HepG2 (cell line): ENCODE measurements at regions not wholly inside any gene's neighbourhood (a gene's known extent, or its start where the extent isn't known, plus 50 kb on each side); places are given as distances from the start of the nearest gene placed in this dataset.

Experiments
- ATAC-seq: fragments of 200-7000 bp; cut with Tn5 transposase; 3 replicates; pipeline ENCODE4 v1.9.1; 2020; ENCODE audit warnings: mild to moderate bottlenecking, moderate library complexity
- BruUV-seq: library from RNA; stranded (reverse); fragments of 400-500 nt; replicated peaks from 2 replicates; lab custom pipeline; 2021; lab: Mats Ljungman, UMichigan
- CTCF ChIA-PET: fragments of 300-600 bp; formaldehyde crosslinking; extraction: SDS; loops from one replicate; lab custom pipeline; 2021; ENCODE audit warnings: low total read pairs, inconsistent platforms, low intra/inter-chr PET ratio; lab: Yijun Ruan, JAX
- POLR2A ChIA-PET: fragments of 350-600 bp; sonication (Branson Sonifier 250); formaldehyde crosslinking; loops from one replicate; lab custom pipeline; 2020; ENCODE audit warnings: antibody characterized with exemption, inconsistent platforms; lab: Yijun Ruan, JAX
- DNase-seq: peaks from one replicate; pipeline ENCODE4 v3.0.0-alpha.2; 2015; ENCODE audit warnings: low spot score
- FAIRE-seq: peaks from 3 replicates; lab custom pipeline; 2011; peaks lifted over from hg19 to GRCh38; lab: Jason Lieb, UNC
- H2AFZ ChIP-seq: one replicate; pipeline ENCODE4 v1.6.1; 2011; ENCODE audit warnings: low read length, inconsistent platforms
- H3K27ac ChIP-seq: fragments of 300-600 bp; 3 replicates; pipeline ENCODE4 v1.8.0; 2011; ENCODE audit warnings: mixed run types, mild to moderate bottlenecking, mixed read lengths, low read length, inconsistent platforms; ENCODE audit not compliant: insufficient read depth; ENCODE audit errors: extremely low read length
- H3K27me3 ChIP-seq, 2 experiments: fragments of 200-600 bp in 1 of 2; 2 replicates in 1 of 2; 3 replicates in 1 of 2; pipeline versions ENCODE4 v1.6.0 to v1.8.0; 2011; ENCODE audit warnings: low read length in 2 of 2, mild to moderate bottlenecking in 2 of 2, moderate library complexity in 2 of 2, inconsistent platforms in 1 of 2; ENCODE audit not compliant: insufficient read depth in 2 of 2, control insufficient read depth in 1 of 2
- H3K36me3 ChIP-seq, 2 experiments: fragments of 200-600 bp in 1 of 2; replicated peaks in 1 of 2; 2 replicates in 1 of 2; 3 replicates in 1 of 2; pipeline versions ENCODE4 v1.5.1 to v1.8.0; 2011; ENCODE audit warnings: low read length in 2 of 2, inconsistent platforms in 1 of 2; ENCODE audit not compliant: insufficient read depth in 2 of 2, control insufficient read depth in 1 of 2
- H3K4me1 ChIP-seq: 2 replicates; pipeline ENCODE4 v1.5.1; 2012; ENCODE audit warnings: low read length, inconsistent platforms; ENCODE audit not compliant: insufficient read depth
- H3K4me2 ChIP-seq: 2 replicates; pipeline ENCODE4 v1.6.0; 2011; ENCODE audit warnings: low read depth, low read length, inconsistent platforms
- H3K4me3 ChIP-seq, 3 experiments: fragments of 200-600 bp in 1 of 3; sonication (generic), shearing (Covaris generic) in 1 of 3; replicated peaks in 1 of 3; 2 replicates each; pipeline ENCODE4 v1.5.1; 2011 to 2016; ENCODE audit warnings: low read length in 3 of 3, inconsistent platforms in 2 of 3, low read depth in 2 of 3, mild to moderate bottlenecking in 2 of 3, control low read depth in 1 of 3, mixed read lengths in 1 of 3; ENCODE audit not compliant: insufficient read depth in 1 of 3
- H3K79me2 ChIP-seq: one replicate; pipeline ENCODE4 v1.6.1; 2011; ENCODE audit warnings: low read length, inconsistent platforms; ENCODE audit not compliant: insufficient read depth
- H3K9ac ChIP-seq: 2 replicates; pipeline ENCODE4 v1.6.0; 2011; ENCODE audit warnings: mild to moderate bottlenecking, low read depth, low read length, inconsistent platforms; ENCODE audit not compliant: insufficient read depth
- H3K9me3 ChIP-seq: 2 replicates; pipeline ENCODE4 v1.5.1; 2012; ENCODE audit warnings: mild to moderate bottlenecking, low read length
- H4K20me1 ChIP-seq: 2 replicates; pipeline ENCODE4 v1.6.0; 2011; ENCODE audit warnings: inconsistent platforms, mild to moderate bottlenecking, low read length, moderate library complexity; ENCODE audit not compliant: insufficient read depth
- ASH2L ChIP-seq: fragments of 300-600, 200-600 bp; sonication (generic); IDR thresholded peaks from 2 replicates; pipeline ENCODE4 v1.7.0; 2017; ENCODE audit warnings: low read depth, mild to moderate bottlenecking, moderate library complexity, mixed read lengths, low read length; ENCODE audit not compliant: insufficient read length
- BRCA1 ChIP-seq: sonication (generic); formaldehyde crosslinking; IDR thresholded peaks from 2 replicates; pipeline ENCODE4 v1.4.0; 2020; ENCODE audit warnings: missing genetic modification reagents
- CREM ChIP-seq, 2 experiments: sonication (generic) in 1 of 2; formaldehyde crosslinking in 1 of 2; IDR thresholded peaks; 2 replicates each; pipeline versions ENCODE4 v1.4.0 to v1.6.1; 2016 to 2020; ENCODE audit warnings: antibody characterized with exemption in 1 of 2, mild to moderate bottlenecking in 1 of 2, missing genetic modification reagents in 1 of 2
- ERF ChIP-seq: IDR thresholded peaks from 2 replicates; pipeline ENCODE4 v1.6.1; 2018; ENCODE audit warnings: missing biosample characterization, missing genetic modification reagents
- FOXA1 ChIP-seq, 2 experiments: fragments of 450-650 bp in 1 of 2; sonication (generic) in 1 of 2; formaldehyde crosslinking in 1 of 2; IDR thresholded peaks; 2 replicates each; pipeline versions ENCODE4 v1.4.0 to v1.6.1; 2016 to 2020; ENCODE audit warnings: missing genetic modification reagents in 1 of 2
- FOXO1 ChIP-seq: sonication (generic); formaldehyde crosslinking; IDR thresholded peaks from 2 replicates; pipeline ENCODE4 v1.4.0; 2020; ENCODE audit warnings: missing genetic modification reagents
- GABPB1 ChIP-seq: IDR thresholded peaks from 2 replicates; pipeline ENCODE4 v1.6.1; 2016; ENCODE audit warnings: mild to moderate bottlenecking, missing genetic modification reagents, moderate library complexity, missing compliant biosample characterization
- PHF20 ChIP-seq: sonication (generic); formaldehyde crosslinking; IDR thresholded peaks from 2 replicates; pipeline ENCODE4 v1.5.0; 2020; ENCODE audit warnings: mild to moderate bottlenecking, missing genetic modification reagents
- TCF12 ChIP-seq, 2 experiments: fragments of 450-650 bp in 1 of 2; sonication (generic) in 1 of 2; formaldehyde crosslinking in 1 of 2; IDR thresholded peaks; 2 replicates each; pipeline versions ENCODE4 v1.6.1 to v1.8.0; 2017 to 2022; ENCODE audit warnings: antibody characterized with exemption in 1 of 2, mild to moderate bottlenecking in 1 of 2, missing genetic modification reagents in 1 of 2, moderate library complexity in 1 of 2
- U2AF2 ChIP-seq: fragments of 200-400 bp; formaldehyde crosslinking; IDR thresholded peaks from 2 replicates; pipeline ENCODE4 v1.6.1; 2017; ENCODE audit warnings: low read depth, mild to moderate bottlenecking, low read length
- ZNF713 ChIP-seq: sonication (generic); formaldehyde crosslinking; IDR thresholded peaks from 2 replicates; pipeline ENCODE4 v1.4.0; 2020; ENCODE audit warnings: mild to moderate bottlenecking, missing genetic modification reagents
- WGBS: methylation state at CpG from one replicate; pipeline ENCODE4 v1.1.6; 2017; ENCODE audit warnings: low lambda C conversion rate; 5-methylcytosine and 5-hydroxymethylcytosine counted together
- in situ Hi-C: cut with HindIII; loops from 2 replicates; pipeline ENCODE4 v1.10.0; 2017; ENCODE audit warnings: low pct_unique_long_range_greater_than_20kb; ENCODE audit not compliant: extremely low pct_ligation_motif_present
- intact Hi-C: fragments of 100-400 bp; cut with micrococcal nuclease; formaldehyde crosslinking; loops from one replicate; pipeline ENCODE4 v1.10.0; 2022; ENCODE audit not compliant: unreplicated experiment
- TF ChIP-seq, protein P1 (sequence below): sonication (generic); formaldehyde crosslinking; IDR thresholded peaks from 2 replicates; pipeline ENCODE4 v1.5.0; 2020; ENCODE audit warnings: missing genetic modification reagents
- TF ChIP-seq, protein P2 (sequence below): sonication (generic); formaldehyde crosslinking; conservative IDR thresholded peaks from 2 replicates; pipeline ENCODE4 v1.4.0; 2020; ENCODE audit warnings: mild to moderate bottlenecking, missing genetic modification reagents, moderate library complexity
- TF ChIP-seq, protein P3 (sequence below): IDR thresholded peaks from 2 replicates; pipeline ENCODE4 v1.6.1; 2016; ENCODE audit warnings: missing compliant biosample characterization, missing genetic modification reagents, borderline replicate concordance
- TF ChIP-seq, protein P4 (sequence below): IDR thresholded peaks from 2 replicates; pipeline ENCODE4 v1.6.1; 2012; ENCODE audit warnings: inconsistent platforms
- TF ChIP-seq, protein P5 (sequence below): sonication (generic); formaldehyde crosslinking; IDR thresholded peaks from 2 replicates; pipeline ENCODE4 v1.4.0; 2020; ENCODE audit warnings: mild to moderate bottlenecking, low read depth, missing genetic modification reagents

DNA sequence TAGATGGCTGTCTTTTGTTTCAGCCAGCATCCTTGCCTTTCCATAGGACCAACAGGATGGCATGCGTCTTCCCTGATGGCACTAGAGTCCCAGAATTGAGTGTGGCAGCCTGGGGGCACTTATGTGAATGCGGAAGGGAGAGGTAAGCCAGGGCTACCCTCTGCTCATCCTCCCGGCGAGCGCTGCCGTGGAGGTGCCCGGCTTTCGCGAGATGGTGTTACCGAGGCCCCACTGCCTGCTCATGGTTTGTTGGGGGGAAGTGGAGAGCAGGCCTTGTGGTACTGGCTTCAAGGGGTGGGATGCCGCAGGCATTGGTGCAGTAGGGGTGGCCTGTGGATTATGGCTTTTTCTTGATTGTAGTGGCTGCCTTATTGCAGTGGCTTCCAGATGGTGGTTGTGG is 174.3 kb downstream of the AACS start:
- Histone ChIP-seq H3K79me2 (no peaks in the 10 kb centered on the region), H4K20me1 (no peaks in the 10 kb centered on the region; the same call in 1 of the 2 replicates), H3K27ac (no peak overlapping the region), H3K4me3 (no peak overlapping the region), H3K9me3 (no peaks in the 10 kb centered on the region), H3K4me1 (no peaks in the 10 kb centered on the region), H3K9ac (no peak overlapping the region), H3K36me3 (no peaks in the 10 kb centered on the region), H3K4me2 (no peak overlapping the region), H2AFZ (no peak overlapping the region), H3K27me3 (peaks cover 3 to 47% of the 10 kb centered on the region in 2 experiments)
- no peak for FAIRE-seq
- DNase-seq: no peak
- BruUV-seq: no TSS peak
- ATAC-seq: no peak
- ChIA-PET CTCF (no interaction called here), POLR2A (no interaction called here)
- in situ Hi-C loops: no loop called here
- intact Hi-C loops: no loop called here
- 60% methylated on average over 3 of the region's 11 CpGs for WGBS
- TF ChIP-seq, protein P1, sequence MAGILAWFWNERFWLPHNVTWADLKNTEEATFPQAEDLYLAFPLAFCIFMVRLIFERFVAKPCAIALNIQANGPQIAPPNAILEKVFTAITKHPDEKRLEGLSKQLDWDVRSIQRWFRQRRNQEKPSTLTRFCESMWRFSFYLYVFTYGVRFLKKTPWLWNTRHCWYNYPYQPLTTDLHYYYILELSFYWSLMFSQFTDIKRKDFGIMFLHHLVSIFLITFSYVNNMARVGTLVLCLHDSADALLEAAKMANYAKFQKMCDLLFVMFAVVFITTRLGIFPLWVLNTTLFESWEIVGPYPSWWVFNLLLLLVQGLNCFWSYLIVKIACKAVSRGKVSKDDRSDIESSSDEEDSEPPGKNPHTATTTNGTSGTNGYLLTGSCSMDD (CRISPR knock-in tag): no peak
- TF ChIP-seq TCF12 (IDR thresholded peaks at IDR 0.05) (no peak), TCF12 (CRISPR knock-in tag; IDR thresholded peaks at IDR 0.05) (no peak), FOXO1 (CRISPR knock-in tag) (no peak), ERF (CRISPR knock-in tag) (no peak), PHF20 (CRISPR knock-in tag) (no peak), GABPB1 (CRISPR knock-in tag) (no peak), U2AF2 (no peak), FOXA1 (IDR thresholded peaks at IDR 0.05) (no peak), FOXA1 (CRISPR knock-in tag; IDR thresholded peaks at IDR 0.05) (no peak), CREM (IDR thresholded peaks at IDR 0.05) (no peak), CREM (CRISPR knock-in tag; IDR thresholded peaks at IDR 0.05) (no peak), ZNF713 (CRISPR knock-in tag) (no peak), BRCA1 (no peak), ASH2L (no peak)
- TF ChIP-seq, protein P2, sequence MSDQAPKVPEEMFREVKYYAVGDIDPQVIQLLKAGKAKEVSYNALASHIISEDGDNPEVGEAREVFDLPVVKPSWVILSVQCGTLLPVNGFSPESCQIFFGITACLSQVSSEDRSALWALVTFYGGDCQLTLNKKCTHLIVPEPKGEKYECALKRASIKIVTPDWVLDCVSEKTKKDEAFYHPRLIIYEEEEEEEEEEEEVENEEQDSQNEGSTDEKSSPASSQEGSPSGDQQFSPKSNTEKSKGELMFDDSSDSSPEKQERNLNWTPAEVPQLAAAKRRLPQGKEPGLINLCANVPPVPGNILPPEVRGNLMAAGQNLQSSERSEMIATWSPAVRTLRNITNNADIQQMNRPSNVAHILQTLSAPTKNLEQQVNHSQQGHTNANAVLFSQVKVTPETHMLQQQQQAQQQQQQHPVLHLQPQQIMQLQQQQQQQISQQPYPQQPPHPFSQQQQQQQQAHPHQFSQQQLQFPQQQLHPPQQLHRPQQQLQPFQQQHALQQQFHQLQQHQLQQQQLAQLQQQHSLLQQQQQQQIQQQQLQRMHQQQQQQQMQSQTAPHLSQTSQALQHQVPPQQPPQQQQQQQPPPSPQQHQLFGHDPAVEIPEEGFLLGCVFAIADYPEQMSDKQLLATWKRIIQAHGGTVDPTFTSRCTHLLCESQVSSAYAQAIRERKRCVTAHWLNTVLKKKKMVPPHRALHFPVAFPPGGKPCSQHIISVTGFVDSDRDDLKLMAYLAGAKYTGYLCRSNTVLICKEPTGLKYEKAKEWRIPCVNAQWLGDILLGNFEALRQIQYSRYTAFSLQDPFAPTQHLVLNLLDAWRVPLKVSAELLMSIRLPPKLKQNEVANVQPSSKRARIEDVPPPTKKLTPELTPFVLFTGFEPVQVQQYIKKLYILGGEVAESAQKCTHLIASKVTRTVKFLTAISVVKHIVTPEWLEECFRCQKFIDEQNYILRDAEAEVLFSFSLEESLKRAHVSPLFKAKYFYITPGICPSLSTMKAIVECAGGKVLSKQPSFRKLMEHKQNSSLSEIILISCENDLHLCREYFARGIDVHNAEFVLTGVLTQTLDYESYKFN: no peak
- TF ChIP-seq, protein P3, sequence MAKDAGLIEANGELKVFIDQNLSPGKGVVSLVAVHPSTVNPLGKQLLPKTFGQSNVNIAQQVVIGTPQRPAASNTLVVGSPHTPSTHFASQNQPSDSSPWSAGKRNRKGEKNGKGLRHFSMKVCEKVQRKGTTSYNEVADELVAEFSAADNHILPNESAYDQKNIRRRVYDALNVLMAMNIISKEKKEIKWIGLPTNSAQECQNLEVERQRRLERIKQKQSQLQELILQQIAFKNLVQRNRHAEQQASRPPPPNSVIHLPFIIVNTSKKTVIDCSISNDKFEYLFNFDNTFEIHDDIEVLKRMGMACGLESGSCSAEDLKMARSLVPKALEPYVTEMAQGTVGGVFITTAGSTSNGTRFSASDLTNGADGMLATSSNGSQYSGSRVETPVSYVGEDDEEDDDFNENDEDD (CRISPR knock-in tag): no peak
- TF ChIP-seq, protein P4, sequence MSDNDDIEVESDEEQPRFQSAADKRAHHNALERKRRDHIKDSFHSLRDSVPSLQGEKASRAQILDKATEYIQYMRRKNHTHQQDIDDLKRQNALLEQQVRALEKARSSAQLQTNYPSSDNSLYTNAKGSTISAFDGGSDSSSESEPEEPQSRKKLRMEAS: no peak
- TF ChIP-seq, protein P5, sequence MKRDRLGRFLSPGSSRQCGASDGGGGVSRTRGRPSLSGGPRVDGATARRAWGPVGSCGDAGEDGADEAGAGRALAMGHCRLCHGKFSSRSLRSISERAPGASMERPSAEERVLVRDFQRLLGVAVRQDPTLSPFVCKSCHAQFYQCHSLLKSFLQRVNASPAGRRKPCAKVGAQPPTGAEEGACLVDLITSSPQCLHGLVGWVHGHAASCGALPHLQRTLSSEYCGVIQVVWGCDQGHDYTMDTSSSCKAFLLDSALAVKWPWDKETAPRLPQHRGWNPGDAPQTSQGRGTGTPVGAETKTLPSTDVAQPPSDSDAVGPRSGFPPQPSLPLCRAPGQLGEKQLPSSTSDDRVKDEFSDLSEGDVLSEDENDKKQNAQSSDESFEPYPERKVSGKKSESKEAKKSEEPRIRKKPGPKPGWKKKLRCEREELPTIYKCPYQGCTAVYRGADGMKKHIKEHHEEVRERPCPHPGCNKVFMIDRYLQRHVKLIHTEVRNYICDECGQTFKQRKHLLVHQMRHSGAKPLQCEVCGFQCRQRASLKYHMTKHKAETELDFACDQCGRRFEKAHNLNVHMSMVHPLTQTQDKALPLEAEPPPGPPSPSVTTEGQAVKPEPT: no peak
